Uterus (tissue), 3 donors: ENCODE measurements at regions not wholly inside any gene's neighbourhood (a gene's known extent, or its start where the extent isn't known, plus 50 kb on each side); places are given as distances from the start of the nearest gene placed in this dataset.
"Not testable (repeated sequence)": the region's sequence is repeated elsewhere in the genome, so short reads cannot be mapped to it uniquely, and the experiment has no call there.

Experiments
- DNase-seq, 2 donors: peaks; one replicate each; pipeline ENCODE4 v3.0.0-alpha.2; 2019 to 2020
- H3K27ac ChIP-seq, 2 donors: fragments of 200-600 bp; sonication (generic); 1 replicate in 1 of 2; 2 replicates in 1 of 2; pipeline ENCODE4 v1.5.1; 2016 to 2018
- H3K27me3 ChIP-seq, 2 donors: fragments of 200-600 bp; sonication (generic); one replicate each; pipeline ENCODE4 v1.5.1; 2018 to 2019; ENCODE audit warnings: control low read depth in 1 of 2
- H3K36me3 ChIP-seq, 2 donors: fragments of 200-600 bp; sonication (generic); one replicate each; pipeline ENCODE4 v1.5.1; 2019; ENCODE audit warnings: control low read depth in 1 of 2
- H3K4me1 ChIP-seq, 2 donors: fragments of 200-600 bp; sonication (generic); one replicate each; pipeline ENCODE4 v1.5.1; 2018 to 2019; ENCODE audit warnings: control low read depth in 1 of 2
- H3K4me3 ChIP-seq, 2 donors: fragments of 200-600 bp; sonication (generic); 1 replicate in 1 of 2; 2 replicates in 1 of 2; pipeline ENCODE4 v1.5.1; 2018 to 2019; ENCODE audit warnings: mild to moderate bottlenecking in 1 of 2
- H3K9me3 ChIP-seq, 2 donors: fragments of 200-600 bp; sonication (generic); one replicate each; pipeline ENCODE4 v1.5.1; 2019; ENCODE audit warnings: control low read depth in 1 of 2
- CTCF ChIP-seq, 4 experiments: fragments of 200-600 bp in 2 of 4; fragments of 450-650 bp in 2 of 4; sonication (generic) in 2 of 4; IDR thresholded peaks; one replicate each; pipeline ENCODE4 v1.5.1; 2016 to 2019; ENCODE audit warnings: antibody characterized with exemption in 4 of 4, mild to moderate bottlenecking in 2 of 4, moderate library complexity in 1 of 4
- POLR2A ChIP-seq, 2 donors: fragments of 450-650 bp; IDR thresholded peaks; one replicate each; pipeline ENCODE4 v1.6.1; 2016; ENCODE audit warnings: antibody characterized with exemption in 2 of 2, mild to moderate bottlenecking in 1 of 2, moderate library complexity in 1 of 2
- intact Hi-C: fragments of 100-400 bp; cut with DNase I; formaldehyde crosslinking; loops from one replicate; pipeline ENCODE4 v1.15.1; 2023; ENCODE audit warnings: low total_unique reads
- donor health status: DM: yes; HTN: yes; CAD: no.

GRCh38 chr5:58182287-58182841, 277.5 kb downstream of the PLK2 start:
- Histone ChIP-seq H3K27ac (no peak overlapping the region), H3K36me3 (no peaks in the 10 kb centered on the region), H3K27me3 (no peaks in the 10 kb centered on the region), H3K4me1 (no peaks in the 10 kb centered on the region), H3K9me3 (no peaks in the 10 kb centered on the region), H3K4me3 (no peak overlapping the region)
- intact Hi-C loops, result no loop called here
- TF ChIP-seq POLR2A (IDR thresholded peaks at IDR 0.05) (no peak), CTCF (IDR thresholded peaks at IDR 0.05) (no peak)
- no peak for DNase-seq

GRCh38 chr5:58181578-58182286, 278.2 kb downstream of the PLK2 start:
- H3K27me3 ChIP-seq, result no peaks in the 10 kb centered on the region

GRCh38 chr5:58172946-58173345, 286.9 kb downstream of the PLK2 start:
- no peak overlapping the region for H3K4me3 ChIP-seq
- no peaks in the 10 kb centered on the region for H3K36me3 ChIP-seq
- no peak for DNase-seq
- H3K27ac ChIP-seq, result no peak overlapping the region
- no peak for TF ChIP-seq POLR2A (IDR thresholded peaks at IDR 0.05)
- TF ChIP-seq CTCF (IDR thresholded peaks at IDR 0.05), result no peak
- no peaks in the 10 kb centered on the region for H3K27me3 ChIP-seq
- H3K9me3 ChIP-seq, result no peaks in the 10 kb centered on the region
- no peaks in the 10 kb centered on the region for H3K4me1 ChIP-seq
- intact Hi-C loops, result no loop called here

More at GRCh38 chr5:58181578-58182286, 278.2 kb downstream of the PLK2 start:
- no peak for DNase-seq
- H3K4me1 ChIP-seq, result no peaks in the 10 kb centered on the region
- no peaks in the 10 kb centered on the region for H3K36me3 ChIP-seq
- TF ChIP-seq POLR2A (IDR thresholded peaks at IDR 0.05) (no peak), CTCF (IDR thresholded peaks at IDR 0.05) (no peak)
- no peaks in the 10 kb centered on the region for H3K9me3 ChIP-seq
- no peak overlapping the region for H3K4me3 ChIP-seq
- H3K27ac ChIP-seq, result no peak overlapping the region
- intact Hi-C loops, result no loop called here

GRCh38 chr5:58165152-58165551, 294.7 kb downstream of the PLK2 start:
- TF ChIP-seq CTCF (IDR thresholded peaks at IDR 0.05) (no peak), POLR2A (IDR thresholded peaks at IDR 0.05) (no peak)
- Histone ChIP-seq H3K4me3 (no peak overlapping the region), H3K9me3 (no peaks in the 10 kb centered on the region), H3K27ac (no peak overlapping the region), H3K36me3 (no peaks in the 10 kb centered on the region), H3K4me1 (no peaks in the 10 kb centered on the region), H3K27me3 (no peaks in the 10 kb centered on the region)
- DNase-seq, result no peak
- intact Hi-C loops, result no loop called here

GRCh38 chr5:58161889-58162288, 298.0 kb downstream of the PLK2 start:
- H3K36me3 ChIP-seq, H3K4me3 ChIP-seq, intact Hi-C loops, H3K4me1 ChIP-seq, H3K27ac ChIP-seq, H3K9me3 ChIP-seq, DNase-seq, H3K27me3 ChIP-seq: not testable (repeated sequence)
